HCT116 (cell line): ENCODE measurements at regions not wholly inside any gene's neighbourhood (a gene's known extent, or its start where the extent isn't known, plus 50 kb on each side); places are given as distances from the start of the nearest gene placed in this dataset.

Experiments used
- ATAC-seq: fragments of 200-7000 bp; cut with Tn5 transposase; 2 replicates; pipeline ENCODE4 v1.9.1; 2020; ENCODE audit warnings: mild to moderate bottlenecking, moderate library complexity
- BruUV-seq: library from RNA; stranded (reverse); fragments of 400-500 nt; replicated peaks from 2 replicates; lab custom pipeline; 2021; lab: Mats Ljungman, UMichigan
- CTCF ChIA-PET: fragments of 300-600 bp; sonication (Branson Sonifier 250); formaldehyde crosslinking; loops from one replicate; lab custom pipeline; 2021; ENCODE audit warnings: antibody characterized with exemption; lab: Charles Lee
- POLR2A ChIA-PET: fragments of 300-600, 350-600 bp; sonication (Branson Sonifier 250); formaldehyde crosslinking; loops from one replicate; lab custom pipeline; 2021; ENCODE audit warnings: antibody characterized with exemption; lab: Charles Lee
- RAD21 ChIA-PET, 2 experiments: fragments of 300-600 bp; sonication (Branson Sonifier 250); formaldehyde crosslinking; loops; one replicate each; lab custom pipeline; 2023; ENCODE audit warnings: low total read pairs in 2 of 2; ENCODE audit not compliant: uncharacterized antibody in 2 of 2, unreplicated experiment in 2 of 2, low non-redundant PET in 1 of 2; lab: Charles Lee
- DNase-seq: peaks from one replicate; pipeline ENCODE4 v3.0.0-alpha.2; 2010; ENCODE audit warnings: low read depth, low spot score
- H2AFZ ChIP-seq: fragments of 200-600 bp; shearing (Covaris generic), sonication (generic); 2 replicates; pipeline ENCODE4 v1.6.1; 2017; ENCODE audit warnings: low read depth, mixed run types, mixed read lengths, antibody characterized with exemption, low read length; ENCODE audit not compliant: poor library complexity, severe bottlenecking
- H3K27ac ChIP-seq: 2 replicates; pipeline ENCODE4 v1.5.1; 2012; ENCODE audit warnings: low read depth, low read length
- H3K27me3 ChIP-seq: fragments of 200-600 bp; sonication (generic); 2 replicates; pipeline ENCODE4 v1.6.1; 2016; ENCODE audit warnings: mixed run types, low read length, mixed read lengths; ENCODE audit not compliant: insufficient read depth
- H3K36me3 ChIP-seq, 2 experiments: fragments of 200-500 bp in 1 of 2; fragments of 200-600 bp in 1 of 2; sonication (Bioruptor generic) in 1 of 2; sonication (generic) in 1 of 2; 2 replicates each; pipeline versions ENCODE4 v1.5.1 to v1.6.1; 2014 to 2016; ENCODE audit warnings: low read length in 2 of 2, inconsistent platforms in 1 of 2, mixed read lengths in 1 of 2, mixed run types in 1 of 2; ENCODE audit not compliant: insufficient read depth in 2 of 2, control insufficient read depth in 1 of 2
- H3K4me1 ChIP-seq, 2 experiments: fragments of 200-600 bp in 1 of 2; sonication (generic) in 1 of 2; 2 replicates each; pipeline versions ENCODE4 v1.5.1 to v1.6.1; 2012 to 2017; ENCODE audit warnings: low read length in 2 of 2, inconsistent platforms in 1 of 2, mild to moderate bottlenecking in 1 of 2, mixed read lengths in 1 of 2, mixed run types in 1 of 2, moderate library complexity in 1 of 2; ENCODE audit not compliant: insufficient read depth in 2 of 2, control insufficient read depth in 1 of 2
- H3K4me2 ChIP-seq: fragments of 200-600 bp; sonication (generic); 2 replicates; pipeline ENCODE4 v1.6.1; 2017; ENCODE audit warnings: mixed run types, low read length, mixed read lengths
- H3K4me3 ChIP-seq, 2 experiments: fragments of 200-600 bp in 1 of 2; sonication (generic) in 1 of 2; replicated peaks in 1 of 2; 2 replicates each; pipeline ENCODE4 v1.5.1; 2011 to 2016; ENCODE audit warnings: low read length in 2 of 2, control low read depth in 1 of 2, low read depth in 1 of 2, mild to moderate bottlenecking in 1 of 2, mixed read lengths in 1 of 2, mixed run types in 1 of 2
- H3K79me2 ChIP-seq: fragments of 200-600 bp; sonication (generic); 2 replicates; pipeline ENCODE4 v1.6.1; 2017; ENCODE audit warnings: mild to moderate bottlenecking, mixed run types, low read length, moderate library complexity, mixed read lengths; ENCODE audit not compliant: insufficient read depth
- H3K9ac ChIP-seq: fragments of 200-600 bp; sonication (generic); 2 replicates; pipeline ENCODE4 v1.6.1; 2016; ENCODE audit warnings: low read length, mixed read lengths
- H3K9me2 ChIP-seq: fragments of 200-600 bp; sonication (generic), shearing (Covaris generic); 2 replicates; pipeline ENCODE4 v1.6.1; 2017; ENCODE audit warnings: mixed run types, mild to moderate bottlenecking, moderate library complexity; ENCODE audit not compliant: insufficient read depth
- H3K9me3 ChIP-seq, 2 experiments: fragments of 200-500 bp in 1 of 2; fragments of 200-600 bp in 1 of 2; sonication (Bioruptor generic) in 1 of 2; sonication (generic) in 1 of 2; 2 replicates each; pipeline ENCODE4 v1.6.1; 2014 to 2017; ENCODE audit warnings: low read length in 2 of 2, mixed read lengths in 2 of 2, inconsistent platforms in 1 of 2, low read depth in 1 of 2, mild to moderate bottlenecking in 1 of 2, mixed run types in 1 of 2, moderate library complexity in 1 of 2; ENCODE audit not compliant: control insufficient read depth in 1 of 2, insufficient read depth in 1 of 2
- H4K20me1 ChIP-seq: fragments of 200-600 bp; sonication (generic), shearing (Covaris generic); 2 replicates; pipeline ENCODE4 v1.6.1; 2017; ENCODE audit warnings: mixed run types, mild to moderate bottlenecking, moderate library complexity; ENCODE audit not compliant: insufficient read depth
- ATF3 ChIP-seq: IDR thresholded peaks from 2 replicates; pipeline ENCODE4 v1.6.1; 2012
- CEBPB ChIP-seq: IDR thresholded peaks from 2 replicates; pipeline ENCODE4 v1.6.1; 2012; ENCODE audit warnings: low read depth
- EGR1 ChIP-seq: IDR thresholded peaks from 2 replicates; pipeline ENCODE4 v1.6.1; 2012; ENCODE audit warnings: low read depth
- ELF1 ChIP-seq: IDR thresholded peaks from 2 replicates; pipeline ENCODE4 v1.6.1; 2012; ENCODE audit warnings: low read depth, borderline replicate concordance
- EZH2 ChIP-seq: fragments of 200-600 bp; sonication (generic); IDR thresholded peaks from 2 replicates; pipeline ENCODE4 v1.6.1; 2017; ENCODE audit warnings: antibody characterized with exemption, mixed run types
- MAX ChIP-seq: IDR thresholded peaks from 2 replicates; pipeline ENCODE4 v1.6.1; 2012
- POLR2A ChIP-seq: IDR thresholded peaks from 2 replicates; pipeline ENCODE4 v1.7.0; 2011; ENCODE audit warnings: borderline replicate concordance; ENCODE audit not compliant: insufficient read depth, insufficient read length; ENCODE audit errors: extremely low read depth
- SIN3A ChIP-seq: IDR thresholded peaks from 2 replicates; pipeline ENCODE4 v1.6.1; 2012; ENCODE audit warnings: low read depth
- SRF ChIP-seq: IDR thresholded peaks from 2 replicates; pipeline ENCODE4 v1.6.1; 2012; ENCODE audit warnings: low read depth
- YY1 ChIP-seq: IDR thresholded peaks from 2 replicates; pipeline ENCODE4 v1.6.1; 2011; ENCODE audit warnings: low read length, low read depth, moderate library complexity, mild to moderate bottlenecking; ENCODE audit not compliant: insufficient replicate concordance; ENCODE audit errors: extremely low read depth
- intact Hi-C: fragments of 100-400 bp; cut with micrococcal nuclease; formaldehyde crosslinking; loops from 2 replicates; pipeline ENCODE4 v1.10.0; 2022
- TF ChIP-seq, protein P1 (sequence below): IDR thresholded peaks from 2 replicates; pipeline ENCODE4 v1.6.1; 2011; ENCODE audit warnings: mild to moderate bottlenecking, low read length, moderate library complexity; ENCODE audit not compliant: insufficient replicate concordance; ENCODE audit errors: extremely low read depth

GRCh38 chr18:59993560-59993959 is 93.8 kb downstream of the PMAIP1 start:
- Histone ChIP-seq H3K4me2 (peak overlapping the region; percentile 31), H3K4me1 (peaks cover 6 to 17% of the 10 kb centered on the region in 2 experiments; a peak in 3 of 4 replicates), H3K27ac (no peak overlapping the region), H3K79me2 (no peaks in the 10 kb centered on the region), H3K27me3 (no peaks in the 10 kb centered on the region), H3K4me3 (no peak overlapping the region), H3K36me3 (no peaks in the 10 kb centered on the region), H2AFZ (no peak overlapping the region), H4K20me1 (no peaks in the 10 kb centered on the region), H3K9me3 (no peaks in the 10 kb centered on the region), H3K9me2 (no peaks in the 10 kb centered on the region), H3K9ac (no peak overlapping the region)
- ChIA-PET RAD21 (interaction anchor here in 1 of 2 experiments (0.7 kb wide), 2 partner anchors 8 to 153 kb away, joined by 3 to 6 read pairs; no protein-coding TSS in a partner anchor), CTCF (interaction anchor here (0.7 to 2.7 kb wide), 3 partner anchors 151 to 421 kb away, joined by 3 to 11 read pairs (median 11); no protein-coding TSS in a partner anchor), POLR2A (no interaction called here)
- BruUV-seq, result no TSS peak
- TF ChIP-seq SIN3A (no peak), MAX (no peak), EGR1 (no peak), YY1 (no peak), CEBPB (no peak), ELF1 (no peak), ATF3 (no peak), EZH2 (no peak), POLR2A (no peak), SRF (no peak)
- TF ChIP-seq, protein P1, sequence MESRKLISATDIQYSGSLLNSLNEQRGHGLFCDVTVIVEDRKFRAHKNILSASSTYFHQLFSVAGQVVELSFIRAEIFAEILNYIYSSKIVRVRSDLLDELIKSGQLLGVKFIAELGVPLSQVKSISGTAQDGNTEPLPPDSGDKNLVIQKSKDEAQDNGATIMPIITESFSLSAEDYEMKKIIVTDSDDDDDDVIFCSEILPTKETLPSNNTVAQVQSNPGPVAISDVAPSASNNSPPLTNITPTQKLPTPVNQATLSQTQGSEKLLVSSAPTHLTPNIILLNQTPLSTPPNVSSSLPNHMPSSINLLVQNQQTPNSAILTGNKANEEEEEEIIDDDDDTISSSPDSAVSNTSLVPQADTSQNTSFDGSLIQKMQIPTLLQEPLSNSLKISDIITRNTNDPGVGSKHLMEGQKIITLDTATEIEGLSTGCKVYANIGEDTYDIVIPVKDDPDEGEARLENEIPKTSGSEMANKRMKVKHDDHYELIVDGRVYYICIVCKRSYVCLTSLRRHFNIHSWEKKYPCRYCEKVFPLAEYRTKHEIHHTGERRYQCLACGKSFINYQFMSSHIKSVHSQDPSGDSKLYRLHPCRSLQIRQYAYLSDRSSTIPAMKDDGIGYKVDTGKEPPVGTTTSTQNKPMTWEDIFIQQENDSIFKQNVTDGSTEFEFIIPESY, result no peak
- no peak for DNase-seq
- ATAC-seq, result peak; percentile 43; the same call in 1 of the 2 replicates
- intact Hi-C loops, result loop anchor here (5.0 kb wide), 1 partner anchor 211 kb away; no protein-coding TSS in a partner anchor
